H9 (cell line): ENCODE measurements at regions not wholly inside any gene's neighbourhood (a gene's known extent, or its start where the extent isn't known, plus 50 kb on each side); places are given as distances from the start of the nearest gene placed in this dataset.

Experiments used
- DNase-seq: peaks from one replicate; pipeline ENCODE4 v3.0.0-alpha.2; 2017
- H2AFZ ChIP-seq: one replicate; pipeline ENCODE4 v1.6.1; 2013; ENCODE audit warnings: mild to moderate bottlenecking, low read length, control low read depth, moderate library complexity
- H2AK5ac ChIP-seq: 2 replicates; pipeline ENCODE4 v1.6.1; 2013; ENCODE audit warnings: low read length, control low read depth, mixed read lengths; ENCODE audit not compliant: insufficient read length
- H2BK120ac ChIP-seq: one replicate; pipeline ENCODE4 v1.6.1; 2013; ENCODE audit warnings: low read depth, mild to moderate bottlenecking, low read length, control low read depth, inconsistent platforms; ENCODE audit not compliant: poor library complexity, severe bottlenecking
- H2BK12ac ChIP-seq: 2 replicates; pipeline ENCODE4 v1.6.1; 2013; ENCODE audit warnings: low read length, control low read depth, mixed read lengths, low read depth; ENCODE audit not compliant: insufficient read length
- H2BK15ac ChIP-seq: 2 replicates; pipeline ENCODE4 v1.6.1; 2013; ENCODE audit warnings: low read depth, low read length, control low read depth
- H2BK20ac ChIP-seq: one replicate; pipeline ENCODE4 v1.6.1; 2013; ENCODE audit warnings: low read depth, mild to moderate bottlenecking, low read length, control low read depth, inconsistent platforms; ENCODE audit not compliant: poor library complexity, severe bottlenecking
- H2BK5ac ChIP-seq: 2 replicates; pipeline ENCODE4 v1.6.1; 2013; ENCODE audit warnings: low read length, control low read depth, mixed read lengths; ENCODE audit not compliant: insufficient read length
- H3K14ac ChIP-seq: 2 replicates; pipeline ENCODE4 v1.6.1; 2013; ENCODE audit warnings: low read length, control low read depth; ENCODE audit not compliant: insufficient read depth
- H3K18ac ChIP-seq: 2 replicates; pipeline ENCODE4 v1.6.1; 2013; ENCODE audit warnings: low read depth, mild to moderate bottlenecking, mixed read lengths, low read length, control low read depth; ENCODE audit not compliant: insufficient read length
- H3K23ac ChIP-seq: 2 replicates; pipeline ENCODE4 v1.6.1; 2013; ENCODE audit warnings: low read length, control low read depth, mixed read lengths, low read depth; ENCODE audit not compliant: insufficient read length
- H3K23me2 ChIP-seq: 2 replicates; pipeline ENCODE4 v1.6.1; 2013; ENCODE audit warnings: low read depth, mild to moderate bottlenecking, mixed read lengths, low read length, control low read depth; ENCODE audit not compliant: insufficient read length, poor library complexity, severe bottlenecking
- H3K27ac ChIP-seq: 2 replicates; pipeline ENCODE4 v1.5.1; 2013; ENCODE audit warnings: low read length, control low read depth, mixed read lengths, low read depth; ENCODE audit not compliant: insufficient read length
- H3K27me3 ChIP-seq: 2 replicates; pipeline ENCODE4 v1.6.1; 2013; ENCODE audit warnings: low read length, control low read depth, inconsistent platforms; ENCODE audit not compliant: insufficient read depth
- H3K4ac ChIP-seq: 2 replicates; pipeline ENCODE4 v1.6.1; 2013; ENCODE audit warnings: low read depth, mild to moderate bottlenecking, control low read depth, inconsistent platforms, low read length, moderate library complexity
- H3K4me1 ChIP-seq: 2 replicates; pipeline ENCODE4 v1.6.1; 2013; ENCODE audit warnings: low read length, control low read depth, inconsistent platforms; ENCODE audit not compliant: insufficient read depth
- H3K4me2 ChIP-seq: 2 replicates; pipeline ENCODE4 v1.6.1; 2013; ENCODE audit warnings: low read length, control low read depth, mixed read lengths; ENCODE audit not compliant: insufficient read length, insufficient read depth
- H3K56ac ChIP-seq: 2 replicates; pipeline ENCODE4 v1.6.1; 2013; ENCODE audit warnings: low read depth, mild to moderate bottlenecking, mixed read lengths, low read length, control low read depth; ENCODE audit not compliant: insufficient read length
- H3K79me1 ChIP-seq: 2 replicates; pipeline ENCODE4 v1.6.1; 2013; ENCODE audit warnings: low read depth, mild to moderate bottlenecking, moderate library complexity, low read length, control low read depth, inconsistent platforms; ENCODE audit not compliant: insufficient read depth, poor library complexity, severe bottlenecking
- H3K79me2 ChIP-seq: 2 replicates; pipeline ENCODE4 v1.6.1; 2013; ENCODE audit warnings: low read length, control low read depth, inconsistent platforms; ENCODE audit not compliant: insufficient read depth
- H3K9ac ChIP-seq: 2 replicates; pipeline ENCODE4 v1.6.1; 2013; ENCODE audit warnings: low read length, control low read depth, mixed read lengths; ENCODE audit not compliant: insufficient read length; ENCODE audit errors: extremely low read depth
- H3K9me3 ChIP-seq: one replicate; pipeline ENCODE4 v1.6.1; 2013; ENCODE audit warnings: low read depth, low read length, inconsistent platforms; ENCODE audit not compliant: control insufficient read depth
- H3T11ph ChIP-seq: one replicate; pipeline ENCODE4 v1.6.1; 2013; ENCODE audit warnings: mild to moderate bottlenecking, low read length, control low read depth, inconsistent platforms
- H4K20me1 ChIP-seq: one replicate; pipeline ENCODE4 v1.6.1; 2013; ENCODE audit not compliant: control insufficient read depth, insufficient read length, insufficient read depth
- H4K5ac ChIP-seq: 2 replicates; pipeline ENCODE4 v1.6.1; 2013; ENCODE audit warnings: low read depth, mild to moderate bottlenecking, mixed read lengths, low read length, control low read depth; ENCODE audit not compliant: insufficient read length
- H4K8ac ChIP-seq: replicated peaks from 2 replicates; pipeline ENCODE4 v1.6.1; 2013; ENCODE audit warnings: low read length, control low read depth, mixed read lengths, low read depth; ENCODE audit not compliant: insufficient read length
- H4K91ac ChIP-seq: 2 replicates; pipeline ENCODE4 v1.6.1; 2013; ENCODE audit warnings: low read depth, mild to moderate bottlenecking, moderate library complexity, mixed read lengths, low read length, control low read depth; ENCODE audit not compliant: insufficient read length
- H3K27ac Mint-ChIP-seq, 3 experiments: 2 replicates in 2 of 3; 3 replicates in 1 of 3; pipeline ENCODE4 v1.8.0; 2020 to 2021; ENCODE audit warnings: mixed read lengths in 3 of 3, mild to moderate bottlenecking in 1 of 3, moderate library complexity in 1 of 3
- H3K27me3 Mint-ChIP-seq: 2 replicates; pipeline ENCODE4 v1.8.0; 2021; ENCODE audit warnings: low read depth, mild to moderate bottlenecking, moderate library complexity, mixed read lengths
- H3K36me3 Mint-ChIP-seq, 3 experiments: 2 replicates in 2 of 3; 3 replicates in 1 of 3; pipeline ENCODE4 v1.8.0; 2020 to 2021; ENCODE audit warnings: low read depth in 3 of 3, mixed read lengths in 3 of 3; ENCODE audit not compliant: insufficient read depth in 1 of 3
- H3K4me1 Mint-ChIP-seq, 2 experiments: 2 replicates each; pipeline ENCODE4 v1.8.0; 2020; ENCODE audit warnings: mixed read lengths in 2 of 2
- H3K4me3 Mint-ChIP-seq, 2 experiments: 2 replicates in 1 of 2; 3 replicates in 1 of 2; pipeline ENCODE4 v1.8.0; 2020 to 2021; ENCODE audit warnings: mild to moderate bottlenecking in 2 of 2, mixed read lengths in 2 of 2, moderate library complexity in 1 of 2
- H3K9me3 Mint-ChIP-seq, 2 experiments: 2 replicates in 1 of 2; 3 replicates in 1 of 2; pipeline ENCODE4 v1.8.0; 2020; ENCODE audit warnings: mild to moderate bottlenecking in 2 of 2, mixed read lengths in 2 of 2, moderate library complexity in 1 of 2
- CTCF ChIP-seq: fragments of 200-600 bp; sonication (generic); conservative IDR thresholded peaks from 3 replicates; pipeline ENCODE4 v1.8.0; 2021; ENCODE audit warnings: antibody characterized with exemption, mild to moderate bottlenecking
- whole genome bisulfite sequencing: extraction: QIAGEN DNeasy Blood & Tissue Kit; methylation state at CpG from one replicate; pipeline ENCODE4 v1.1.7; 2013; ENCODE audit warnings: missing lambda C conversion rate, low lambda C conversion rate, mixed read lengths; ENCODE audit not compliant: insufficient read length; ENCODE audit errors: extremely low coverage; 5-methylcytosine and 5-hydroxymethylcytosine counted together

- no peak overlapping the region for H2AK5ac ChIP-seq
- Mint-ChIP-seq H3K9me3 (peaks cover 0 to 4% of the 10 kb centered on the region in 2 experiments; a peak in 3 of 5 replicates), H3K36me3 (no peaks in the 10 kb centered on the region; a peak in 2 of 7 replicates), H3K27ac (no peak overlapping the region), H3K4me1 (no peaks in the 10 kb centered on the region), H3K27me3 (no peaks in the 10 kb centered on the region), H3K4me3 (no peak overlapping the region)
- no peaks in the 10 kb centered on the region for H3K23me2 ChIP-seq
- no peak for TF ChIP-seq CTCF
- H4K20me1 ChIP-seq = no peaks in the 10 kb centered on the region
- H3K79me2 ChIP-seq = no peaks in the 10 kb centered on the region
- no peak overlapping the region for H4K8ac ChIP-seq
- H3K27ac ChIP-seq = no peak overlapping the region
- no peak overlapping the region for H3T11ph ChIP-seq
- no peak overlapping the region for H3K9ac ChIP-seq
- H2BK20ac ChIP-seq = no peak overlapping the region
- no peak overlapping the region for H3K14ac ChIP-seq
- H2BK120ac ChIP-seq = no peak overlapping the region
- no peak overlapping the region for H4K91ac ChIP-seq
- H3K9me3 ChIP-seq = no peaks in the 10 kb centered on the region
- no peaks in the 10 kb centered on the region for H3K27me3 ChIP-seq
- no peaks in the 10 kb centered on the region for H3K79me1 ChIP-seq
- WGBS = no CpG with 5 or more reads among the region's 2 CpGs
- no peak overlapping the region for H3K23ac ChIP-seq
- H2BK12ac ChIP-seq = no peak overlapping the region
- H2BK15ac ChIP-seq = no peak overlapping the region
- no peak overlapping the region for H3K18ac ChIP-seq
- H2BK5ac ChIP-seq = no peak overlapping the region
- no peaks in the 10 kb centered on the region for H3K4me1 ChIP-seq
- no peak overlapping the region for H3K4ac ChIP-seq
- H4K5ac ChIP-seq = no peak overlapping the region
- H2AFZ ChIP-seq = no peak overlapping the region
- no peak overlapping the region for H3K56ac ChIP-seq
- DNase-seq = no peak
- no peak overlapping the region for H3K4me2 ChIP-seq
Observed at GRCh38 chr6:11952316-11952715, 59.8 kb upstream of the HIVEP1 start.
